GM21619 (cell line): ENCODE measurements at regions not wholly inside any gene's neighbourhood (a gene's known extent, or its start where the extent isn't known, plus 50 kb on each side); places are given as distances from the start of the nearest gene placed in this dataset.
"Not testable (repeated sequence)": the region's sequence is repeated elsewhere in the genome, so short reads cannot be mapped to it uniquely, and the experiment has no call there.

Source experiments
- ATAC-seq: cut with Tn5 transposase; IDR thresholded peaks from one replicate; pipeline ENCODE4 v1.9.1; 2021; ENCODE audit not compliant: unreplicated experiment

- no peak for ATAC-seq
These were observed 87.5 kb upstream of the ARID1B start for GRCh38 chr6:156689656-156690055.

GRCh38 chr6:156688620-156688971 is 88.6 kb upstream of the ARID1B start:
- no peak for ATAC-seq

GRCh38 chr6:156687789-156688619 is 89.2 kb upstream of the ARID1B start:
- no peak for ATAC-seq

- peak; percentile 57 for ATAC-seq
These were observed 90.0 kb upstream of the ARID1B start for GRCh38 chr6:156686995-156687788.

DNA sequence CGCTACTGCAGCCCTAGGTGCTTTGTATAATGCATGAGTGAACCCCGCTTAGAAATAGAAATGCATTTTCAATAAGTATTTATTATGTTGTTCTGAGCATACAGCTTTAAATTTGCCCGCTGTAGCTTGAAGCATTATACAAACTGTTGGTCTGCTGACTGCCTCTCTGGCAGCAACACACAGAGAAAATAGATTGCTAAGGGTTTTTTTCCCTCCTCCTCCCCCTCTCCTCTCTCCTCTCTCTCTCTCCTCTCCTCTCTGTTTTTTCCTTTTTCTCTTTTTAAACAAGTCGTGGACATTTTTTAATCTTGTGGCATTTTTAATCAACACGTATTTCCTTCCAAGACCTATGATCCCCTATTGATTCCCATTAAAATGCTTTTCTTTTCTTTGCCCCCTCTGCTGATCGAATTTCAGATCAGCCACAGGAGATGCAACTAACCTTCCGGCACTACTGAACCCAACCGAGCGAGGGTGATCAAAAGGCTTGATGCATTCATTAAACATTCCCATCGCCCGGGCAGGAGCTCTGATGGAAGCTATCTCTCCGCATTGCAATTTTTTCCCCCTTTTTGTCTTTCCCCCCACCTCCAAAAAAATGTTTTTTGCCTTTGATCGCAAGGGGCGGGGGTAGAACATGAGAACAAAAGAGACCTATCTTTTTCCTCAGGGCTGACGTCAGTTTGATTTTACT is 90.7 kb upstream of the ARID1B start:
- no peak for ATAC-seq

DNA sequence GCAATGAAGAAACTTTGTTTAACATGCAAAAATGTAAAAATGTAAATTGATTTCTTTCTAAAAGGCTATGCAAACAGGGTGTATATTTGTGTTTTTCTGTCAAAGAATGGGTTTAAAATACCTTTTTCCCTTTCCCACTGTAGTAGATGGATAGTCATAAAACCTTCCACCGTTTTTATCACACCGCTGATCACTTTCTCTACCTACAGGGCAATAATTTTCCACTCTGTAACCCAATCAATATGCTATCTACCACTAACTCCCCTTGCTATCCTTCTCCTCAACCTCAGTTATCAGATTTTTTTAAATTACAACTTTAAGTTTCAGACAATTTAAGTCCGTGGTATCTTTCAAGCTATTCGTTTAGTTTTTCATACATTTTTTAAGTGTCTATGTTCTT is 91.4 kb upstream of the ARID1B start:
- ATAC-seq: no peak

GRCh38 chr6:156683821-156684220 is 93.4 kb upstream of the ARID1B start:
- no peak for ATAC-seq

DNA sequence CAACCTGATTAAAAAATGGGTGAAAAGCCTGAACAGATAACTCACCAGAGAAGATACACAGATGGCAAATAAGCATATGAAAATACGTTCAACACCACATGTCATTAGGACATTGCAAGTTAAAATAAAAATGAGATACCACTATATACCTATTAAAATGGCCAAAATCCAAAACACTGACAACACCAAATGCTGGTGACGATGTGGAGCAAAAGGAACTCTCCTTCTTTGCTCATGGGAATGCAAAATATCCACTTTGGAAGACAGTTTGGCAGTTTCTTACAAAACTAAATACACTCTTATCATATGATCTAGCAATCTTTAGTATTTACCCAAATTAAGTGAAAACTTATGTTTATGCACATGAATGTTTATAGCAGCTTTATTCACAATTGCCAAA is 100.5 kb upstream of the ARID1B start:
- no peak for ATAC-seq

GRCh38 chr6:156674197-156674596 is 103.0 kb upstream of the ARID1B start:
- no peak for ATAC-seq

GRCh38 chr6:156670097-156670496 is 107.1 kb upstream of the ARID1B start:
- ATAC-seq: not testable (repeated sequence)

GRCh38 chr6:156662025-156662445 is 115.1 kb upstream of the ARID1B start:
- ATAC-seq: peak; percentile 58

DNA sequence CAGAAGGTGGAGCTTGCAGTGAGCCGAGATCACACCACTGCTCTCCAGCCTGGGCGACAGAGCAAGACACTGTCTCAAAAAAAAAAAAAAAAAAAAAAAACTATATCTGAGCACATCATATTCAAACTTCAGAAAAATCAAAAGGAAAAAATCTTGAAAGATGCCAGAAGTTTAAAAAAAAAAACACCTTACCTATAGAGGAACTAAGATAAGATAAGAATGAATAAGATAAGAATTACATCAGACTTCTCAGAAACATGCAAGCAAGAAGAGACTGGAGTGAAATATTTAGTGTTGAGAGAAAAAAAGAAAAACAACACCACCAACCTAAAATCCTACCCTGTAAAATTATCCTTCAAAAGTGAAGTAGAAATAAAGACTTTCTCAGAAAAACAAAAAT is 116.8 kb upstream of the ARID1B start:
- no peak for ATAC-seq

- ATAC-seq: no peak
These were observed 117.4 kb upstream of the ARID1B start for GRCh38 chr6:156659822-156660198.

DNA sequence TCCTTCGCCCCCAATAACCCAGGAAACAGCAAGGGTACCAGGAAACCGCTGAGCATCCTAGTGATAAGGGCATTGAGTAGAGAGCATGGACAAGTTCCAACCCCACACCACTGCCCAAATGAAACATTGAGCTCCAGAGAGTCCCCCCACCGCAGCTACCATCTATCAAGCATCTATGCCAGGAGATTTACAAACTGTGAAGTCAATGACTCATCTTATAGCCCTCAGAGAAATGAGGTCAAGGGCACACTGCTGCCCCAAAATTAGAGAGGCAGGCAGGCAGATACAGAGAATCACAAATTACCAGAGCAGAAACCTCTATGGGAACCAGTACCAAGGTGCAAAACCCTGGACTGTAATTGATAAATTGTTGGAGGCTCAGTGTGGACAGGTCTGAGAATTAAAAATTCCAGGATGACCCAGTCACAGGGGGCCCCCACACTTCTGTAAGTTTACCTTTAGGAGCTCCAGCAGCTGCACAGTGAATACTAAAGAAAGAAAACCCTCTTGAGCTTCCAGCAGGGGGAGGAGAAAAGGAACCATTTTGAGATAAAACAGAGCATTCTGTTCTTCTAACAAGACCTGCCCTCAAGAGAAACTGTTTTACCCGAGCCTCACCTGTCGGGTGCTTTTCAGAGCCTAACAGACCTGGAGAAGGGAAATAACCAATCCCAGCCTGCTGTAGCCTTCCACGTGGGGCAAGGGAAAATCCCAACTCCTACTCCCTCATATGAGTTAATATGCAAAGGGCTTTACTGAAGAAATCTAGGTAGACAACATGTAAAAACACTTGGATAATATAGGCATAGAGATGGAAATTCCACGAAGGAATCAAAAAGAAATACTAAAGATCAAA is 118.0 kb upstream of the ARID1B start:
- no peak for ATAC-seq

GRCh38 chr6:156658186-156658965 is 118.8 kb upstream of the ARID1B start:
- ATAC-seq: no peak

- ATAC-seq: no peak
These were observed 119.9 kb upstream of the ARID1B start for GRCh38 chr6:156657296-156657695.

GRCh38 chr6:156654919-156655918 is 122.0 kb upstream of the ARID1B start:
- no peak for ATAC-seq

DNA sequence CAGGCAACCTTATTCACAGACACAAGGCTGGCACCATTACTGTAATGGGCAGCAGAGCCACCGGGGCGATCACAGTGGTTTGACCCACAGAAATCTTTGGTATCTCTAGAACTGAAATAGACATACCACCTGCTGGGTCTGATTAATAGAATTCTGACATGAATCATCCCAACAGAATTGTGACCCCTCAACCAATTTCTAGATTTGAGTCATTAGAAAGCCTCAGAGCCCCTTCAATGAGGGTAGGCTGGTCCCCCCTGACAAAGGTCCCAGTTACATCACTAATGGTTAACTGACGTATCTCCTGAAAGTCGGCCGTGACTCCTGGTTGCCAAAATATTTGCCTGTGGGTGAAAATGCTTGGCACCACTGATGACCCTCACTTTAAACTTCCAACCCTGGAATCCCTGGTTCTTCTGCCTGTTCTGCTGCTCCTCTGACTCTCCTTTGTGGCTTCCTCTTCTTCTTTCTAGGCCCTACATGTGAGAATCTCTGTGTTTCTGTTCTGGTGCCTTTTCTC is 124.9 kb upstream of the ARID1B start:
- no peak for ATAC-seq

DNA sequence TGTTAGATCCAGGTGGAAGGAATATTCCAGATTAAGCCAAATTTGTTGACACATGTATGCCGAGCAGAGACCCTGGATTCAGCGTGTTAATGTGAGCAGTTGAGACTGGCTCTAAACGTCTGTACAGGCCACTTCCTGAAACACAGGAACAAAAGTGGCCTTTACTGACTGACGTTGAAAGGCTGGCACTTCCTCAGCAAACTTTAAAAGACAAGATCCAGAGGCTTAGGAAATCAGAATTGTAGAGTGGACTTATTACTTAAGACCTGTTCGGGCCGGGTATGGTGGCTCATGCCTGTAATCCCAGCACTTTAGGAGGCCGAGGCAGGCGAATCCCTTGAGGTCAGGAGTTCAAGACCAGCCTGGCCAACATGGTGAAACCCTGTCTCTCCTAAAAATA is 125.7 kb upstream of the ARID1B start:
- ATAC-seq: no peak
